ENCODE measurements at regions not wholly inside any gene's neighbourhood (a gene's known extent, or its start where the extent isn't known, plus 50 kb on each side); places are given as distances from the start of the nearest gene placed in this dataset.

DNA sequence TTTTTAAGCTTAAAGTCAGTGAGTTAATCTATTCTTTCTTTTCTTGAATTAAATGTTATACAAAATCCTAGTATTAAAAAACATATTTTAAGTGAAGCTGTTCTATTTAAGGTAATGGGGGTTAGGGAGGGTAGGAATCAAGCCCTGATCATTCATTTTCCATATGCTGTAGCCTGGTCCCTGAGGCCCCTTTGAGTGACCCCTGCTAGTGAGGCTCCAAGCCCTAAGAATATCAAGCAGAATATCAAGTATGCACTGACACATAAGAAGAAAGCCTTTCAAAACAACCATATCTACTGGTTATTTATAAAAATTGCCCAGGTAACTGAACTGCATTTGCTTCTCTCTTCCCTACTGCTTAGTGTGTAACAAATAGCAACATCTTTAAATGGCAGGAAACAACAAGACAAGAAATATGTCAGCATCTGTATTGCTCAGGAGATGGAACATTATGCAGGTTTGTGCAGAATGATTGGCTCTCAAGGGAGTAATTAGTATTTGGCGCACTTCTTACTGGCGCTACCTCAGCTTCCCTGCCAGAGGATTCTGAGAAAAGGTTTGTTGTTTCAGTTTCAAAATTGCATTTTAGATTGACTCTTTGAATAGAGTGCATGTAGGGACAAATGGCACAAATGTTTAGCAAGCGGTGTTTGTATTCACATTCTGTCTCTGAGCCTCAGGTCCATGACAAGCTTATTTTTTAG is 223.0 kb downstream of the DUSP6 start:
- TF ChIP-seq, protein P1, sequence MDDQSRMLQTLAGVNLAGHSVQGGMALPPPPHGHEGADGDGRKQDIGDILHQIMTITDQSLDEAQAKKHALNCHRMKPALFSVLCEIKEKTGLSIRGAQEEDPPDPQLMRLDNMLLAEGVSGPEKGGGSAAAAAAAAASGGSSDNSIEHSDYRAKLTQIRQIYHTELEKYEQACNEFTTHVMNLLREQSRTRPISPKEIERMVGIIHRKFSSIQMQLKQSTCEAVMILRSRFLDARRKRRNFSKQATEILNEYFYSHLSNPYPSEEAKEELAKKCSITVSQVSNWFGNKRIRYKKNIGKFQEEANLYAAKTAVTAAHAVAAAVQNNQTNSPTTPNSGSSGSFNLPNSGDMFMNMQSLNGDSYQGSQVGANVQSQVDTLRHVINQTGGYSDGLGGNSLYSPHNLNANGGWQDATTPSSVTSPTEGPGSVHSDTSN (IDR thresholded peaks at IDR 0.05): no peak
- TF ChIP-seq, protein P2, sequence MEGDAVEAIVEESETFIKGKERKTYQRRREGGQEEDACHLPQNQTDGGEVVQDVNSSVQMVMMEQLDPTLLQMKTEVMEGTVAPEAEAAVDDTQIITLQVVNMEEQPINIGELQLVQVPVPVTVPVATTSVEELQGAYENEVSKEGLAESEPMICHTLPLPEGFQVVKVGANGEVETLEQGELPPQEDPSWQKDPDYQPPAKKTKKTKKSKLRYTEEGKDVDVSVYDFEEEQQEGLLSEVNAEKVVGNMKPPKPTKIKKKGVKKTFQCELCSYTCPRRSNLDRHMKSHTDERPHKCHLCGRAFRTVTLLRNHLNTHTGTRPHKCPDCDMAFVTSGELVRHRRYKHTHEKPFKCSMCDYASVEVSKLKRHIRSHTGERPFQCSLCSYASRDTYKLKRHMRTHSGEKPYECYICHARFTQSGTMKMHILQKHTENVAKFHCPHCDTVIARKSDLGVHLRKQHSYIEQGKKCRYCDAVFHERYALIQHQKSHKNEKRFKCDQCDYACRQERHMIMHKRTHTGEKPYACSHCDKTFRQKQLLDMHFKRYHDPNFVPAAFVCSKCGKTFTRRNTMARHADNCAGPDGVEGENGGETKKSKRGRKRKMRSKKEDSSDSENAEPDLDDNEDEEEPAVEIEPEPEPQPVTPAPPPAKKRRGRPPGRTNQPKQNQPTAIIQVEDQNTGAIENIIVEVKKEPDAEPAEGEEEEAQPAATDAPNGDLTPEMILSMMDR (IDR thresholded peaks at IDR 0.05): no peak
- no peak for TF ChIP-seq POLR2A (IDR thresholded peaks at IDR 0.05; ENCODE audit: low read length)
- TF ChIP-seq NPAS2 (CRISPR knock-in tag; IDR thresholded peaks at IDR 0.05; ENCODE audit: borderline replicate concordance): no peak
- no peak for TF ChIP-seq MAZ (IDR thresholded peaks at IDR 0.05; ENCODE audit: borderline replicate concordance, low read depth, low read length)
- TF ChIP-seq, protein P3, sequence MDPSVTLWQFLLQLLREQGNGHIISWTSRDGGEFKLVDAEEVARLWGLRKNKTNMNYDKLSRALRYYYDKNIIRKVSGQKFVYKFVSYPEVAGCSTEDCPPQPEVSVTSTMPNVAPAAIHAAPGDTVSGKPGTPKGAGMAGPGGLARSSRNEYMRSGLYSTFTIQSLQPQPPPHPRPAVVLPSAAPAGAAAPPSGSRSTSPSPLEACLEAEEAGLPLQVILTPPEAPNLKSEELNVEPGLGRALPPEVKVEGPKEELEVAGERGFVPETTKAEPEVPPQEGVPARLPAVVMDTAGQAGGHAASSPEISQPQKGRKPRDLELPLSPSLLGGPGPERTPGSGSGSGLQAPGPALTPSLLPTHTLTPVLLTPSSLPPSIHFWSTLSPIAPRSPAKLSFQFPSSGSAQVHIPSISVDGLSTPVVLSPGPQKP (IDR thresholded peaks at IDR 0.05; ENCODE audit: low read depth, low read length): no peak
- TF ChIP-seq RAD21 (conservative IDR thresholded peaks at IDR 0.05 in 1 of 2, IDR thresholded peaks at IDR 0.05 in 1 of 2): no peak
- no peak for TF ChIP-seq SMC3 (IDR thresholded peaks at IDR 0.05)
- TF ChIP-seq ESRRA (IDR thresholded peaks at IDR 0.05; ENCODE audit: borderline replicate concordance, low read length): no peak
- TF ChIP-seq JUN (IDR thresholded peaks at IDR 0.05): no peak
